ENCODE measurements at regions not wholly inside any gene's neighbourhood (a gene's known extent, or its start where the extent isn't known, plus 50 kb on each side); places are given as distances from the start of the nearest gene placed in this dataset.

DNA sequence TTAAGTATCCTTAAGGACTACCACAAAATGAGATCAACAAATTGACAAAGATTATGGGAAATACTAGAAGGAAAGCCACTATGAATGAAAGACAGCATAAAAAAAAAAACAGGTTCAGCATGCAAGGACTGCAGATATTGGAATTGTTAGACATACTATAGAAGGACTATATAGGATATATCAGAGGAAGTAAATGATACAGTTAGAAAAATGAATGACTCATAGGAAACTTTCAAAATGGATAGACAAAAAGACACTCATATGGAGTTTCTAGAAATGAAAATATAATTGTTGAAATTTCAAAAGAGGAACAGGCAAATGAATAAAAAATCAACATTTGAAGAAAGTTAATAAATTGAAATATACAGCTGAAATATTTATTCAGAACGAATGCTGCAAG is 180.6 kb downstream of the PLK2 start:
- TF ChIP-seq, protein P1, sequence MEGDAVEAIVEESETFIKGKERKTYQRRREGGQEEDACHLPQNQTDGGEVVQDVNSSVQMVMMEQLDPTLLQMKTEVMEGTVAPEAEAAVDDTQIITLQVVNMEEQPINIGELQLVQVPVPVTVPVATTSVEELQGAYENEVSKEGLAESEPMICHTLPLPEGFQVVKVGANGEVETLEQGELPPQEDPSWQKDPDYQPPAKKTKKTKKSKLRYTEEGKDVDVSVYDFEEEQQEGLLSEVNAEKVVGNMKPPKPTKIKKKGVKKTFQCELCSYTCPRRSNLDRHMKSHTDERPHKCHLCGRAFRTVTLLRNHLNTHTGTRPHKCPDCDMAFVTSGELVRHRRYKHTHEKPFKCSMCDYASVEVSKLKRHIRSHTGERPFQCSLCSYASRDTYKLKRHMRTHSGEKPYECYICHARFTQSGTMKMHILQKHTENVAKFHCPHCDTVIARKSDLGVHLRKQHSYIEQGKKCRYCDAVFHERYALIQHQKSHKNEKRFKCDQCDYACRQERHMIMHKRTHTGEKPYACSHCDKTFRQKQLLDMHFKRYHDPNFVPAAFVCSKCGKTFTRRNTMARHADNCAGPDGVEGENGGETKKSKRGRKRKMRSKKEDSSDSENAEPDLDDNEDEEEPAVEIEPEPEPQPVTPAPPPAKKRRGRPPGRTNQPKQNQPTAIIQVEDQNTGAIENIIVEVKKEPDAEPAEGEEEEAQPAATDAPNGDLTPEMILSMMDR (IDR thresholded peaks at IDR 0.05) = no peak
- TF ChIP-seq EP300 (IDR thresholded peaks at IDR 0.05) (no peak), POLR2A (IDR thresholded peaks at IDR 0.05) (no peak)

Measured in ovary (tissue), 3 donors.